Progenitor cell of endocrine pancreas (in vitro differentiated cells): ENCODE measurements at regions not wholly inside any gene's neighbourhood (a gene's known extent, or its start where the extent isn't known, plus 50 kb on each side); places are given as distances from the start of the nearest gene placed in this dataset.
A peak's percentile ranks its signal among the peaks of the same experiment; 100 is the strongest.

ENCODE experiments used
- DNase-seq: peaks from one replicate; pipeline ENCODE4 v3.0.0; 2021; ENCODE audit warnings: low spot score; ENCODE audit not compliant: unreplicated experiment
- H3K27ac Mint-ChIP-seq: 2 replicates; pipeline ENCODE4 v1.8.0; 2021; ENCODE audit warnings: mild to moderate bottlenecking, moderate library complexity, mixed read lengths
- H3K27me3 Mint-ChIP-seq: 2 replicates; pipeline ENCODE4 v1.8.0; 2021; ENCODE audit warnings: mixed read lengths
- H3K36me3 Mint-ChIP-seq: 2 replicates; pipeline ENCODE4 v1.8.0; 2022; ENCODE audit warnings: mixed read lengths; ENCODE audit not compliant: insufficient read depth
- H3K4me1 Mint-ChIP-seq: 2 replicates; pipeline ENCODE4 v1.8.0; 2021; ENCODE audit warnings: low read depth, mixed read lengths
- H3K4me3 Mint-ChIP-seq: 2 replicates; pipeline ENCODE4 v1.8.0; 2021; ENCODE audit warnings: low read depth, mild to moderate bottlenecking, moderate library complexity, mixed read lengths
- H3K9me3 Mint-ChIP-seq: 2 replicates; pipeline ENCODE4 v1.8.0; 2021; ENCODE audit warnings: low read depth, mixed read lengths
- TF ChIP-seq, protein P1 (sequence below): fragments of 200-600 bp; sonication (generic); IDR thresholded peaks from one replicate; pipeline ENCODE4 v1.5.0; 2021; ENCODE audit warnings: antibody characterized with exemption, mild to moderate bottlenecking; ENCODE audit not compliant: unreplicated experiment

DNA sequence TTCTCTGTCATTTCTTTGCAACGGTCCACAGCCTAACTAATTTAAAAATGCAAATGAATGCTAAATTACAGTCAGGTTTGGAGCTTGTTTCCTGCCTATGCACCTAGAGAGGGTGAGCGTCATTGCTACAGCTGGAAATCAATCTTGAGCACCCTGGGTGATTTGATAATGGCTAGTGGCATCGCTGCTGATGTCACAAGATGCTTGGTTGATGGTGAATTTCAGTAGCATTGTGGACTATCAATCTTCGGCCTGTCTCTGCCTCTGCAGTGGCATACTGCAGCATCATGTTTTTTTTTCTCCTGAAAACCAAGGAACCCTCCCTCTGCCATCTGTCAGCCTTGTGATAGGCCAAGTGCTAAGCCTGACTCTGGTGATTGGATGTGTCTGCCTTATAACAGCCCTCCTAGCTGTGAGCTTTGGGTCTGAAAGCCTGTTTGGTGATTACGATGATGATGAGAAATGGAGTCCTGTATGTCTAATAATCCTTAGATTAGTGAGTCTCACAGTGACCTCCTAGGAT is 75.3 kb downstream of the NMUR2 start:
- DNase-seq = no peak
- Mint-ChIP-seq H3K36me3 (peaks cover 2% of the 10 kb centered on the region), H3K4me3 (no peak overlapping the region), H3K9me3 (peaks cover 13% of the 10 kb centered on the region), H3K27ac (no peak overlapping the region), H3K4me1 (peaks cover 2% of the 10 kb centered on the region), H3K27me3 (peaks cover 17% of the 10 kb centered on the region)
- TF ChIP-seq, protein P1, sequence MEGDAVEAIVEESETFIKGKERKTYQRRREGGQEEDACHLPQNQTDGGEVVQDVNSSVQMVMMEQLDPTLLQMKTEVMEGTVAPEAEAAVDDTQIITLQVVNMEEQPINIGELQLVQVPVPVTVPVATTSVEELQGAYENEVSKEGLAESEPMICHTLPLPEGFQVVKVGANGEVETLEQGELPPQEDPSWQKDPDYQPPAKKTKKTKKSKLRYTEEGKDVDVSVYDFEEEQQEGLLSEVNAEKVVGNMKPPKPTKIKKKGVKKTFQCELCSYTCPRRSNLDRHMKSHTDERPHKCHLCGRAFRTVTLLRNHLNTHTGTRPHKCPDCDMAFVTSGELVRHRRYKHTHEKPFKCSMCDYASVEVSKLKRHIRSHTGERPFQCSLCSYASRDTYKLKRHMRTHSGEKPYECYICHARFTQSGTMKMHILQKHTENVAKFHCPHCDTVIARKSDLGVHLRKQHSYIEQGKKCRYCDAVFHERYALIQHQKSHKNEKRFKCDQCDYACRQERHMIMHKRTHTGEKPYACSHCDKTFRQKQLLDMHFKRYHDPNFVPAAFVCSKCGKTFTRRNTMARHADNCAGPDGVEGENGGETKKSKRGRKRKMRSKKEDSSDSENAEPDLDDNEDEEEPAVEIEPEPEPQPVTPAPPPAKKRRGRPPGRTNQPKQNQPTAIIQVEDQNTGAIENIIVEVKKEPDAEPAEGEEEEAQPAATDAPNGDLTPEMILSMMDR = no peak

DNA sequence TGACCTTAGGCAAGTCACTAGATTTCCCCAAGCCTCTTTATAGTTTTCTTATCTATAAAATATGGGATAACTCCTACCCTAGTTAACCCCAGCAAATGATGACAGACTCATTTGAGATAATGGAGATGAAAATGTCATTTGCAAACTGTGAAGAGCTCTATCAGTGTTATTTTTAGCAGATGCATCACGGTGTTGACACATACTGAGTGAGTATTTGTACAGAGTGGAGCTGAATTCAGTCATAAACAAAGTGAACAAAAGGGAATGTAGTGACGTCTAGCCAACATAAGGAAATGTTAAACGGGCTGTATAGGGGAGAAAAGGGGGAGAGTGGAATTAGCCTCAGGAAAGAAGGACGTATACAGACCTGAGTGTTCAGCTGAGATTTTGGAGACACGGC is 75.9 kb downstream of the NMUR2 start:
- peak overlapping the region; percentile 15 for H3K27ac Mint-ChIP-seq
- DNase-seq = no peak
- no peak overlapping the region for H3K4me3 Mint-ChIP-seq
- H3K4me1 Mint-ChIP-seq = peaks cover 2% of the 10 kb centered on the region
- TF ChIP-seq, protein P1 = no peak
- H3K36me3 Mint-ChIP-seq = peaks cover 2% of the 10 kb centered on the region
- peaks cover 13% of the 10 kb centered on the region for H3K9me3 Mint-ChIP-seq
- peaks cover 13% of the 10 kb centered on the region for H3K27me3 Mint-ChIP-seq

DNA sequence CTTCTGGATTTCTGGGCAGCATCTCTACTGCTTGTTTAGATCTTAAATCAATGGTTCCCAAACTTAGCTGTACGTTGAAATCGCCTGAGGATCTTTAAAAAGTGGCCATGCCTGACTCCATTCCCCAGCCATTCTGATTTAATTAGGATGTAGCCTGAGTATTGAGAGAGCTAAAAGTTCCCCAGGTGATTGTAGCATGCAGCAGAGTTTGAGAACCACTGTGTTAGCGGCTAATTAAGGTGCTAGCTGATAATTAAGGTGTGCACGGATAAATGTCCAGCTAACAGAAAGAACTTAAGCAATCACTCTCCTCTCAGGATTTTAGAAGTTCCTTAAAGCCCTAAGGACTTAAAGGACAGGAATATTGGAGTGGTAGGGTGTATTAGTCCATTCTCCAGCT is 89.1 kb downstream of the NMUR2 start:
- TF ChIP-seq, protein P1 = no peak
- H3K36me3 Mint-ChIP-seq = no peaks in the 10 kb centered on the region
- H3K27me3 Mint-ChIP-seq = peaks cover 21% of the 10 kb centered on the region
- no peaks in the 10 kb centered on the region for H3K9me3 Mint-ChIP-seq
- H3K4me1 Mint-ChIP-seq = peaks cover 15% of the 10 kb centered on the region
- no peak for DNase-seq
- no peak overlapping the region for H3K4me3 Mint-ChIP-seq
- H3K27ac Mint-ChIP-seq = no peak overlapping the region

GRCh38 chr5:152314196-152314829 is 90.8 kb downstream of the NMUR2 start:
- no peak for DNase-seq
- peaks cover 22% of the 10 kb centered on the region for H3K27me3 Mint-ChIP-seq
- TF ChIP-seq, protein P1 = no peak
- H3K4me3 Mint-ChIP-seq = no peak overlapping the region
- H3K36me3 Mint-ChIP-seq = no peaks in the 10 kb centered on the region
- no peak overlapping the region for H3K27ac Mint-ChIP-seq
- H3K9me3 Mint-ChIP-seq = no peaks in the 10 kb centered on the region
- peaks cover 12% of the 10 kb centered on the region for H3K4me1 Mint-ChIP-seq

DNA sequence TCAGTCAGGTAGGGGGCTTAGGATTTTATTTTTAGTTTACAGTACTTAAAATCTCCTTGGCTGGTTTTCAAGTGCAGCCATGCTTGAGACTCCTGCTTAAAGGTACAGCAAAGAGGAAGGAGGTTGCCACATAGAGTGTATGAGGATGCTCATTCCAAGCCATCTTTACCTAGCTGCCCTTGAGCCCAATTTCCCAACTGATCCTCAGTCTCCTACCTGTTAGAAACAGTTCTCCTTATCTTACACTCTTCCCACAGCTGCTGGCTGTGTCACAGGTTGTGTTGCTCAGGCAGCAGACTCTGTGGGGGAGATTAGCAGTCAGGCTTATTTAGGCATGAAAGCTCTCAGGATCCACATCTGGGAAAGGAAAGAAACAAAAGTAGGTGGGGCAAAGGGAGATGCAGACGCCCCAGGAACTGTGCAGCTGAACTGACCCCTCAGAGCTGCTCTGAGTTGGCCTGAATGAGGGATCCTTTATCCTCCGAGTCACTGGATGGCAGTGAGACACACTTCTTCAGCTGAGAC is 95.1 kb downstream of the NMUR2 start:
- Mint-ChIP-seq H3K4me1 (peaks cover 10% of the 10 kb centered on the region), H3K9me3 (no peaks in the 10 kb centered on the region), H3K27me3 (peaks cover 14% of the 10 kb centered on the region), H3K4me3 (no peak overlapping the region), H3K36me3 (no peaks in the 10 kb centered on the region), H3K27ac (no peak overlapping the region)
- no peak for DNase-seq
- TF ChIP-seq, protein P1 = no peak
